Hematopoietic multipotent progenitor cell treated with erythropoietin and hydrocortisone succinate and interleukin-3 and kit ligand, for 8 days (in vitro differentiated cells): ENCODE measurements at regions not wholly inside any gene's neighbourhood (a gene's known extent, or its start where the extent isn't known, plus 50 kb on each side); places are given as distances from the start of the nearest gene placed in this dataset.
"Not testable (repeated sequence)": the region's sequence is repeated elsewhere in the genome, so short reads cannot be mapped to it uniquely, and the experiment has no call there.

Source experiments
- DNase-seq: peaks from one replicate; pipeline ENCODE4 v3.0.0-alpha.2; 2015

- no peak for DNase-seq
Measured at GRCh38 chr2:201568217-201568820, 75.0 kb downstream of the TMEM237 start.

- DNase-seq = no peak
Measured at GRCh38 chr2:201559067-201559710, 84.1 kb downstream of the TMEM237 start.

GRCh38 chr2:201558665-201559064, 84.6 kb downstream of the TMEM237 start:
- DNase-seq = no peak

GRCh38 chr2:201558232-201558631, 85.1 kb downstream of the TMEM237 start:
- no peak for DNase-seq

- DNase-seq = no peak
Measured at GRCh38 chr2:201551901-201552300, 91.4 kb downstream of the TMEM237 start.

- no peak for DNase-seq
Measured at GRCh38 chr2:201546576-201546975, 95.0 kb downstream of the STRADB start.

- no peak for DNase-seq
Measured at GRCh38 chr2:201542291-201542690, 90.8 kb downstream of the STRADB start.

- DNase-seq = not testable (repeated sequence)
Measured at GRCh38 chr2:201539271-201539670, 87.7 kb downstream of the STRADB start.

GRCh38 chr2:201538025-201538424, 86.5 kb downstream of the STRADB start:
- no peak for DNase-seq

- DNase-seq = no peak
Measured at GRCh38 chr2:201536754-201537153, 85.2 kb downstream of the STRADB start.

- DNase-seq = no peak
Measured at GRCh38 chr2:201536046-201536445, 84.5 kb downstream of the STRADB start.

GRCh38 chr2:201532686-201533304, 81.3 kb downstream of the STRADB start:
- DNase-seq = peak; percentile 33
